ENCODE measurements at regions not wholly inside any gene's neighbourhood (a gene's known extent, or its start where the extent isn't known, plus 50 kb on each side); places are given as distances from the start of the nearest gene placed in this dataset.
A peak's percentile ranks its signal among the peaks of the same experiment; 100 is the strongest.

DNA sequence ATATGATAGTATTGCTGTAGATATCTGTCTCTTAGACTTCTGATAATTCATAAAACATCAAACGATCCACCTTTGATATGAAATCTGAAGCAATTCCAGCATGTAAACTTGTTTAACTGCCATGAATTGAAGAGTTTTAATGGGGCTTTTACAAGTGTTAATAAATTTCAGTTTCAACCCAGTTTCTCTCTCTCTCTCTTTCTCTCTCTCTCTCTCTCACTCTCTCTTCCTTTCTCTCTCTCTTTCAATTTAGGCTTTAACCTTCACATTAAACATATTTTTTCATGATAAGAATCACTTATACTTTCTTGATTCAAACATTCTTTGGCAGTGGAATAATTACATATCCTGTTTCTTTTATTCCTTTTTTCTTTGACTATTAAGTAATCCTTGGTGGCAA lies 296.1 kb downstream of the EPHA4 start:
- Mint-ChIP-seq H3K27me3 (ENCODE audit: low read depth, unreplicated experiment) (no peaks in the 10 kb centered on the region), H3K36me3 (ENCODE audit: low read depth, unreplicated experiment) (no peaks in the 10 kb centered on the region), H3K4me1 (ENCODE audit: low read depth, unreplicated experiment) (peaks cover 7% of the 10 kb centered on the region), H3K27ac (ENCODE audit: unreplicated experiment) (no peak overlapping the region), H3K4me3 (ENCODE audit: unreplicated experiment) (no peak overlapping the region), H3K9me3 (ENCODE audit: unreplicated experiment) (no peaks in the 10 kb centered on the region)
- no peak overlapping the region for H3K27ac ChIP-seq (ENCODE audit: low read depth, low read length)
- TF ChIP-seq EZH2 (IDR thresholded peaks at IDR 0.05; ENCODE audit: insufficient read depth, low read length) = no peak
- TF ChIP-seq, protein P1, sequence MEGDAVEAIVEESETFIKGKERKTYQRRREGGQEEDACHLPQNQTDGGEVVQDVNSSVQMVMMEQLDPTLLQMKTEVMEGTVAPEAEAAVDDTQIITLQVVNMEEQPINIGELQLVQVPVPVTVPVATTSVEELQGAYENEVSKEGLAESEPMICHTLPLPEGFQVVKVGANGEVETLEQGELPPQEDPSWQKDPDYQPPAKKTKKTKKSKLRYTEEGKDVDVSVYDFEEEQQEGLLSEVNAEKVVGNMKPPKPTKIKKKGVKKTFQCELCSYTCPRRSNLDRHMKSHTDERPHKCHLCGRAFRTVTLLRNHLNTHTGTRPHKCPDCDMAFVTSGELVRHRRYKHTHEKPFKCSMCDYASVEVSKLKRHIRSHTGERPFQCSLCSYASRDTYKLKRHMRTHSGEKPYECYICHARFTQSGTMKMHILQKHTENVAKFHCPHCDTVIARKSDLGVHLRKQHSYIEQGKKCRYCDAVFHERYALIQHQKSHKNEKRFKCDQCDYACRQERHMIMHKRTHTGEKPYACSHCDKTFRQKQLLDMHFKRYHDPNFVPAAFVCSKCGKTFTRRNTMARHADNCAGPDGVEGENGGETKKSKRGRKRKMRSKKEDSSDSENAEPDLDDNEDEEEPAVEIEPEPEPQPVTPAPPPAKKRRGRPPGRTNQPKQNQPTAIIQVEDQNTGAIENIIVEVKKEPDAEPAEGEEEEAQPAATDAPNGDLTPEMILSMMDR (IDR thresholded peaks at IDR 0.05; ENCODE audit: insufficient read depth, low read depth, low read length) = no peak
- H3K9me3 ChIP-seq (ENCODE audit: insufficient read depth, low read depth, low read length) = no peaks in the 10 kb centered on the region
- no peaks in the 10 kb centered on the region for H3K79me2 ChIP-seq (ENCODE audit: insufficient read depth, low read length)
- no peak overlapping the region for H3K9ac ChIP-seq (ENCODE audit: low read length)
- no peaks in the 10 kb centered on the region for H3K4me1 ChIP-seq (ENCODE audit: insufficient read depth, low read length)
- FAIRE-seq (no peak), DNase-seq (ENCODE audit: low read depth) (no peak)
- H2AFZ ChIP-seq (ENCODE audit: low read depth, low read length) = no peak overlapping the region
- H3K4me3 ChIP-seq (ENCODE audit: insufficient read depth, low read depth, low read length) = no peak overlapping the region
- H3K36me3 ChIP-seq (ENCODE audit: insufficient read depth, low read length) = no peaks in the 10 kb centered on the region
- H4K20me1 ChIP-seq (ENCODE audit: insufficient read depth, low read length) = no peaks in the 10 kb centered on the region
- no peaks in the 10 kb centered on the region for H3K27me3 ChIP-seq (ENCODE audit: insufficient read depth, low read length)
- H3K4me2 ChIP-seq (ENCODE audit: low read length) = no peak overlapping the region

DNA sequence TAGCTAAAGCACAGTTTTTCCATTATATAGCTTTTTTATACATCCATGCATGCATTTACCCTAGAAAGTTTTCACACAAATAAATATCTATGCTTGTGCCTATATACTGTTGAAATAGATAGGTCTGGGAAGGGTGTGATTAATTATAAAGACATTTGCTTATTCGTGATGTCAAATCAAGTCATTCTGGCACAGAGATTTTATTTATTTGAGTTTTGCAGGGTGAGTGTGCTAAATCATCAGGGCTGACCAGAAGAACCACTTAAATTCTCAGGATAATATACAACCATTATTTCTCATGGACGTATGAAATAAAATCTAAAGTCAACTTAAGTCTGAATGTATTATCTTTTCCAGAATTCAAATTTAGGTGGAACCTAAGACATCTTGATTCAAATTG lies 295.5 kb downstream of the EPHA4 start:
- Mint-ChIP-seq H3K36me3 (ENCODE audit: low read depth, unreplicated experiment) (no peaks in the 10 kb centered on the region), H3K9me3 (ENCODE audit: unreplicated experiment) (no peaks in the 10 kb centered on the region), H3K27me3 (ENCODE audit: low read depth, unreplicated experiment) (no peaks in the 10 kb centered on the region), H3K27ac (ENCODE audit: unreplicated experiment) (no peak overlapping the region), H3K4me3 (ENCODE audit: unreplicated experiment) (no peak overlapping the region), H3K4me1 (ENCODE audit: low read depth, unreplicated experiment) (peaks cover 7% of the 10 kb centered on the region)
- Histone ChIP-seq H3K9ac (ENCODE audit: low read length) (no peak overlapping the region), H3K4me3 (ENCODE audit: insufficient read depth, low read depth, low read length) (no peak overlapping the region), H2AFZ (ENCODE audit: low read depth, low read length) (no peak overlapping the region), H3K27me3 (ENCODE audit: insufficient read depth, low read length) (no peaks in the 10 kb centered on the region), H3K36me3 (ENCODE audit: insufficient read depth, low read length) (no peaks in the 10 kb centered on the region), H3K4me2 (ENCODE audit: low read length) (no peak overlapping the region), H3K79me2 (ENCODE audit: insufficient read depth, low read length) (no peaks in the 10 kb centered on the region), H3K4me1 (ENCODE audit: insufficient read depth, low read length) (no peaks in the 10 kb centered on the region), H3K9me3 (ENCODE audit: insufficient read depth, low read depth, low read length) (no peaks in the 10 kb centered on the region), H4K20me1 (ENCODE audit: insufficient read depth, low read length) (no peaks in the 10 kb centered on the region), H3K27ac (ENCODE audit: low read depth, low read length) (no peak overlapping the region)
- TF ChIP-seq, protein P1 (IDR thresholded peaks at IDR 0.05; ENCODE audit: insufficient read depth, low read depth, low read length) = no peak
- no peak for TF ChIP-seq EZH2 (IDR thresholded peaks at IDR 0.05; ENCODE audit: insufficient read depth, low read length)
- DNase-seq (ENCODE audit: low read depth) = peak; percentile 51
- FAIRE-seq = no peak

DNA sequence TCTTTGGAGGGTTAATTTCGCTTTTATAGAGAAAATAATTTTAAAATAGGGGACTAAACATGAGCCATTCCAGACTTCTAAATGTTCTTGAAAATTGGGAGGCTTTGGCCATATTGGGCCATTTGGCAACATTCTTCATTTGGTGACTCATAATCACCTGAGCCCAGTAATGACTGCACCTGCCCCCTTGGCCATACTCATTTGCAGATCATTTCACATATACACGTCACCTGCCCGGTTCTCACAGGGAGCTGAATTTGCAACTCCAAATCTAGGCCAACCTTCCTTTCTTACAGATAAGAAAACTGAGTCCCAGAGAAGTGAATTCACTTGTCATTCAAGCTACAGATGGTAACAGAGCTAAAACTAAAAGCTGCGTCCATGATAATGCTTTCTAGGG lies 289.7 kb downstream of the EPHA4 start:
- H3K9me3 Mint-ChIP-seq (ENCODE audit: unreplicated experiment) = no peaks in the 10 kb centered on the region
- H2AFZ ChIP-seq (ENCODE audit: low read depth, low read length) = no peak overlapping the region
- no peak overlapping the region for H3K4me2 ChIP-seq (ENCODE audit: low read length)
- TF ChIP-seq, protein P1 (IDR thresholded peaks at IDR 0.05; ENCODE audit: insufficient read depth, low read depth, low read length) = no peak
- TF ChIP-seq EZH2 (IDR thresholded peaks at IDR 0.05; ENCODE audit: insufficient read depth, low read length) = no peak
- no peak overlapping the region for H3K27ac ChIP-seq (ENCODE audit: low read depth, low read length)
- H3K4me3 ChIP-seq (ENCODE audit: insufficient read depth, low read depth, low read length) = no peak overlapping the region
- no peaks in the 10 kb centered on the region for H4K20me1 ChIP-seq (ENCODE audit: insufficient read depth, low read length)
- FAIRE-seq = no peak
- no peak overlapping the region for H3K9ac ChIP-seq (ENCODE audit: low read length)
- H3K79me2 ChIP-seq (ENCODE audit: insufficient read depth, low read length) = no peaks in the 10 kb centered on the region
- H3K9me3 ChIP-seq (ENCODE audit: insufficient read depth, low read depth, low read length) = no peaks in the 10 kb centered on the region
- H3K4me1 Mint-ChIP-seq (ENCODE audit: low read depth, unreplicated experiment) = peaks cover 29% of the 10 kb centered on the region
- H3K27ac Mint-ChIP-seq (ENCODE audit: unreplicated experiment) = no peak overlapping the region
- no peaks in the 10 kb centered on the region for H3K27me3 Mint-ChIP-seq (ENCODE audit: low read depth, unreplicated experiment)
- H3K36me3 Mint-ChIP-seq (ENCODE audit: low read depth, unreplicated experiment) = no peaks in the 10 kb centered on the region
- no peaks in the 10 kb centered on the region for H3K27me3 ChIP-seq (ENCODE audit: insufficient read depth, low read length)
- no peak for DNase-seq (ENCODE audit: low read depth)
- H3K4me1 ChIP-seq (ENCODE audit: insufficient read depth, low read length) = peaks cover 3% of the 10 kb centered on the region
- no peaks in the 10 kb centered on the region for H3K36me3 ChIP-seq (ENCODE audit: insufficient read depth, low read length)
- H3K4me3 Mint-ChIP-seq (ENCODE audit: unreplicated experiment) = no peak overlapping the region
